Tibial nerve (tissue), 4 donors: ENCODE measurements at regions not wholly inside any gene's neighbourhood (a gene's known extent, or its start where the extent isn't known, plus 50 kb on each side); places are given as distances from the start of the nearest gene placed in this dataset.
"Not testable (repeated sequence)": the region's sequence is repeated elsewhere in the genome, so short reads cannot be mapped to it uniquely, and the experiment has no call there.

Experiments used
- DNase-seq, 2 donors: peaks; one replicate each; pipeline ENCODE4 v3.0.0-alpha.2; 2019; ENCODE audit warnings: low spot score in 2 of 2
- H3K27ac ChIP-seq, 4 donors: fragments of 200-600 bp; sonication (generic) in 3 of 4; one replicate each; pipeline ENCODE4 v1.5.1; 2017 to 2019; ENCODE audit warnings: mild to moderate bottlenecking in 1 of 4
- H3K27me3 ChIP-seq, 2 donors: fragments of 200-600 bp; sonication (generic) in 1 of 2; one replicate each; pipeline versions ENCODE4 v1.5.1 to v1.6.0; 2017 to 2019
- H3K36me3 ChIP-seq, 3 donors: fragments of 200-600 bp; sonication (generic); one replicate each; pipeline ENCODE4 v1.5.1; 2018 to 2019
- H3K4me1 ChIP-seq, 4 donors: fragments of 200-600 bp; sonication (generic) in 3 of 4; one replicate each; pipeline ENCODE4 v1.5.1; 2017 to 2019
- H3K4me3 ChIP-seq, 4 donors: fragments of 200-600 bp; sonication (generic) in 3 of 4; one replicate each; pipeline ENCODE4 v1.5.1; 2017 to 2019; ENCODE audit warnings: mild to moderate bottlenecking in 1 of 4, moderate library complexity in 1 of 4
- H3K9me3 ChIP-seq, 4 donors: fragments of 200-600 bp; sonication (generic) in 3 of 4; one replicate each; pipeline ENCODE4 v1.5.1; 2017 to 2019
- CTCF ChIP-seq, 5 experiments: fragments of 200-600 bp in 3 of 5; fragments of 450-650 bp in 2 of 5; sonication (generic) in 3 of 5; IDR thresholded peaks; one replicate each; pipeline ENCODE4 v1.5.1; 2016 to 2019; ENCODE audit warnings: antibody characterized with exemption in 5 of 5, mild to moderate bottlenecking in 3 of 5, moderate library complexity in 2 of 5
- EP300 ChIP-seq, 2 donors: sonication (generic); formaldehyde crosslinking; IDR thresholded peaks; one replicate each; pipeline ENCODE4 v1.6.1; 2017; ENCODE audit warnings: antibody characterized with exemption in 2 of 2, mild to moderate bottlenecking in 1 of 2
- POLR2A ChIP-seq, 2 donors: fragments of 450-650 bp; IDR thresholded peaks; one replicate each; pipeline ENCODE4 v1.6.1; 2017; ENCODE audit warnings: antibody characterized with exemption in 2 of 2, mild to moderate bottlenecking in 2 of 2, moderate library complexity in 2 of 2
- WGBS, 2 donors: methylation state at CpG; one replicate each; pipeline ENCODE4 v1.1.5; 2018; 5-methylcytosine and 5-hydroxymethylcytosine counted together

- H3K36me3 ChIP-seq = no peaks in the 10 kb centered on the region
- TF ChIP-seq EP300 (IDR thresholded peaks at IDR 0.05) = no peak
- no peak for TF ChIP-seq POLR2A (IDR thresholded peaks at IDR 0.05)
- no peak for TF ChIP-seq CTCF (IDR thresholded peaks at IDR 0.05)
Measured at GRCh38 chr3:10729439-10729838, 86.6 kb upstream of the SLC6A11 start.

DNA sequence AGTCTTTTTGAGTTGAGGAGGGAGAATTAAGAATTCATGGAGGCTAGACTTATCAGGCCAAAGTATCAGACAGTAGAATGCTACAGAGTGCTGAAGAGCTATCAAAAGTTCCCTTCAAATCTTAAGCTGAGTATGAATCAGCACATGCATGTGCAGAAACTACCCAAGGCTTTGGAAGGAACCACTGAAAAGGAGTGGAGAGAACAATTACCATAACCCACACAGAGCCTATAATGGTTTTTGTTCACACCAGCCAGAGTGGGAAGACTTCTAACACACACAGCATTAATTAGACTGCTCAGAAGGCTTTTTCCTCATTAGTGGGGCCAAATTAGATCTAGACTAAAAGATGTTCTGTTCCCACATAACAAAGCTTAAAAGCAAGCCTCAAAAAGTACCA, 83.7 kb upstream of the SLC6A11 start:
- no peaks in the 10 kb centered on the region for H3K4me1 ChIP-seq
- DNase-seq = no peak

More at GRCh38 chr3:10729439-10729838, 86.6 kb upstream of the SLC6A11 start:
- no peaks in the 10 kb centered on the region for H3K27me3 ChIP-seq
- 68 to 70% methylated on average over 2 of the region's 2 CpGs for WGBS, 2 donors
- H3K4me1 ChIP-seq = no peaks in the 10 kb centered on the region
- DNase-seq = no peak
- no peak overlapping the region for H3K4me3 ChIP-seq
- no peak overlapping the region for H3K27ac ChIP-seq
- peaks cover 0 to 25% (median 3%) of the 10 kb centered on the region in 4 donors for H3K9me3 ChIP-seq

DNA sequence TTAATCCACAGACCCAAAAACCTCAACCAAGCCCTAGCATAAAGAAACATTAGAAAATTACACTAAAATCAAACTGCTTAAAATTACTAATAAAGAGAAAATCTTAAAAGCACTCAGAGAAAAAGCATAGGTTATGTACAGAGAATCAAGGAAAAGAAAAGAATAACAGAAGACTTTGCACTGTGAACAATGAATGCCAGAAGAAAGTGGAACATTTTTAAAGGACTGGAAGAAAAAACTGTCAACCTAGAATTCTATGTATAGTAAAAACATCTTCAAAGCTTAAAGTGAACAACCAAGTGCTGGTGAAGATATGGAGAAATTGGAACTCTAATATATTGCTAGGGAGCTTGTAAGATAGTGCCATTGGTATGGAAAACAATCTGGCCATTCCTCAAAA, 82.7 kb upstream of the SLC6A11 start:
- H3K27ac ChIP-seq = no peak overlapping the region
- peaks cover 0 to 25% (median 3%) of the 10 kb centered on the region in 4 donors for H3K9me3 ChIP-seq
- no peaks in the 10 kb centered on the region for H3K36me3 ChIP-seq
- peaks cover 0 to 8% of the 10 kb centered on the region in 2 donors for H3K27me3 ChIP-seq
- DNase-seq = no peak
- H3K4me1 ChIP-seq = no peaks in the 10 kb centered on the region
- TF ChIP-seq POLR2A (IDR thresholded peaks at IDR 0.05) (no peak), EP300 (IDR thresholded peaks at IDR 0.05) (no peak), CTCF (IDR thresholded peaks at IDR 0.05) (no peak)
- H3K4me3 ChIP-seq = no peak overlapping the region

More for the DNA sequence above, 83.7 kb upstream of the SLC6A11 start:
- H3K27ac ChIP-seq = no peak overlapping the region
- no peaks in the 10 kb centered on the region for H3K36me3 ChIP-seq
- H3K9me3 ChIP-seq = peaks cover 0 to 25% (median 3%) of the 10 kb centered on the region in 4 donors
- TF ChIP-seq POLR2A (IDR thresholded peaks at IDR 0.05) (no peak), CTCF (IDR thresholded peaks at IDR 0.05) (no peak), EP300 (IDR thresholded peaks at IDR 0.05) (no peak)
- no peak overlapping the region for H3K4me3 ChIP-seq
- peaks cover 0 to 5% of the 10 kb centered on the region in 2 donors for H3K27me3 ChIP-seq

GRCh38 chr3:10736444-10736843, 79.6 kb upstream of the SLC6A11 start:
- H3K4me3 ChIP-seq, DNase-seq, H3K27ac ChIP-seq, H3K36me3 ChIP-seq, H3K4me1 ChIP-seq: not testable (repeated sequence)
- 72 to 74% methylated on average over 3 of the region's 3 CpGs for WGBS, 2 donors
- peaks cover 0 to 21% of the 10 kb centered on the region in 2 donors for H3K27me3 ChIP-seq
- peaks cover 0 to 25% (median 3%) of the 10 kb centered on the region in 4 donors for H3K9me3 ChIP-seq

DNA sequence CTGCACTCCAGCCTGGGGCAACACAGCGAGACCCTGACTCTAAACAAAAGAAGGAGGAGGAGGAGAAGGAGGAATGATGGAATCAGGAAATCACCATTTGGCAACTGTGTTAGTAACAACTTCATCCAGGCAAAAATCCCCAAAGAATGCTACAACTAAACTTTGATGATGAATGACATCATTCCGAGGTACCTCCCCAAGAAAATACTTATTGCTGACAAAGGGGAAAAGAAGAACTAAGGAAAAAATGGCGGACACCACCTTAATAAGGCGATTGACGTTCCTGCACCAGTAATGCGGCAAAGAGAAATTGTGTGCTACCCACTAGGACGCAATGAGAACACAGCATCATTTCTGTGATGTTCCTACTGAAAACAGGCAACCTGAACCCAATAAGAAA, 78.2 kb upstream of the SLC6A11 start:
- peaks cover 0 to 17% (median 3%) of the 10 kb centered on the region in 4 donors for H3K9me3 ChIP-seq
- TF ChIP-seq EP300 (IDR thresholded peaks at IDR 0.05) (no peak), CTCF (IDR thresholded peaks at IDR 0.05) (no peak), POLR2A (IDR thresholded peaks at IDR 0.05) (no peak)
- 85 to 89% methylated on average over 7 of the region's 7 CpGs for WGBS, 2 donors
- H3K4me3 ChIP-seq = no peak overlapping the region
- no peak overlapping the region for H3K27ac ChIP-seq
- H3K36me3 ChIP-seq = no peaks in the 10 kb centered on the region
- DNase-seq = no peak
- H3K27me3 ChIP-seq = peaks cover 0 to 21% of the 10 kb centered on the region in 2 donors
- peaks cover 0 to 7% (median 0%) of the 10 kb centered on the region in 4 donors for H3K4me1 ChIP-seq
